ENCODE measurements at regions not wholly inside any gene's neighbourhood (a gene's known extent, or its start where the extent isn't known, plus 50 kb on each side); places are given as distances from the start of the nearest gene placed in this dataset.

DNA sequence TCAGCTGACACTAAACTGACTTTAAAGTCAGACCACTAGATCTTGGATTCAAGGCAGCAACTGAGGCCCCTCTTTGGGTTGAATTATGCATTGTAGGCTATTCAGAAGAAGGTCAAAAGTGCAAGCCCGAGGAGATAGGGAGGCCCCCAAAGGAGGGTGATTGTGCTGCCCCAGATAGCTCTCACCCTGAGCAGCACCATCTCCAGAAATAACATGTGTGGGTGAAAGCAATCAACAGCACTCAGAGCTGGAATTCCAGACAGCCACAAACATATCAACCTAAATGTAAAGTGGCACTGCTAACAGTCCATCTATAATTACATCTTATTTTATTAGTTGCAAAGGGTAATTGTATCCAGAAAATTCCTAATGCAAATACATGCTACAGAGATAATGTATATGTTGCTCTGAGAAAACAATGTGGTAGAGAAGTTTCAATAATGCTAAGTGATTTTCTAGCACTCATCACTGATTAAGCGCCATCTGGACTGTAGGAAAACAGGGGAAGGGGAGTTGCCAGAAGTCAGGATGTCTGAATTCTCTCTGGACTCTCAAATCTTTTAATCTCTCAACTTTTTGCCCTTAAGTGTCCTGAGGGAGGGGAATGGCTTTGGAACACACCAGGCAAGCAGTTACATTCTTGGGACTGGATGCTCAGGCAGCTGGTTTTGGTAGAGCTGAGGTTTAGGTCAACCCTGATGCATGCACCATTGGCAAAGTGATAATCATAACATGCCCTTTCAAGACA, 61.8 kb upstream of the SFRP2 start:
- DNase-seq (ENCODE audit: low spot score): no peak

DNA sequence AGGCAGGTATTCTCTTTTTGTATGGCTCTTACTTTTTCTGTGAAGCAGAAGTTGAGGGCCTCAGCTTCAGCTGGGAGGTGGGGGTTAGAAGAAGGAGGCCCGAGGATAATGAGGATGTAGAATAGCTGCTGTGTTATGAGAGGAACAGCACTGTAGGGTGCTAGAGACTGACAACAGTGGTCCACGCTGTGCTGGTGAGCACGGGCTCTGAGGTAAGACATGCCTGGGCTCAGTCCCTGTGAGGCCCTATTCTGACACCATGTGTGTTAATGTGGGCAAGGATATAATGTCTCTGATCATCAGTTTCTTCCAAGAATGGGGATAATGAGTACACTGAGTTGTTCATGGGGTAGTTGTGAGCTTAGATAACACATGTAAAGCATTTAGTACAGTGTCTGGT, 55.3 kb upstream of the SFRP2 start:
- no peak for DNase-seq (ENCODE audit: low spot score)

Measured in pons (tissue), 1 donor.